Fibroblast of villous mesenchyme (primary cell): ENCODE measurements at regions not wholly inside any gene's neighbourhood (a gene's known extent, or its start where the extent isn't known, plus 50 kb on each side); places are given as distances from the start of the nearest gene placed in this dataset.
A peak's percentile ranks its signal among the peaks of the same experiment; 100 is the strongest.

Source experiments
- DNase-seq: peaks from one replicate; pipeline ENCODE4 v3.0.0-alpha.2; 2010; ENCODE audit warnings: low read depth
- H3K4me3 ChIP-seq: 2 replicates; pipeline ENCODE4 v1.5.1; 2011; ENCODE audit warnings: low read depth, mild to moderate bottlenecking, low read length
- CTCF ChIP-seq: IDR thresholded peaks from 2 replicates; pipeline ENCODE4 v1.5.1; 2012; ENCODE audit warnings: low read depth, mild to moderate bottlenecking, low read length; ENCODE audit not compliant: insufficient read depth

GRCh38 chr9:110025551-110026170 is 182.3 kb downstream of the C9orf152 start:
- no peak for DNase-seq
- no peak for TF ChIP-seq CTCF
- H3K4me3 ChIP-seq = no peak overlapping the region

DNA sequence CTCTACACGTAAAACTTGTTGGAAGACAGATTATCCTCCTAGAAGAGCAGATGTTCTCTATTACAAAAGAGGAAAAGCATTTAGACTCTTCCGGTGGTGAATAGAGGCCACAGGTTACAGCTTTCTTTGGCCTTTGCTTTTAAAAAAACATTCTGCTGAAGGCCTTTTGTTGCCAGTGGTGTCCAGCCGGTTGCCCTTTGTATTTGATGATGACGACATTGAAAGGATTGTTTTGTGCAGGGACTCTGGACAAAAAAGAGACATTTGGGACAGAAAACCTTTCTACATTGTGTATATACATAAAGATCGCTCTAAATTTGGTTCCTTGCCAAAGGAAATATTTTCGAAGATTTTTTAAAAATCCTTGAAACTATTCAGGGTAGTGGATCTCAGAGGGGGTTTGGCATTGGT is 180.3 kb downstream of the C9orf152 start:
- no peak for TF ChIP-seq CTCF
- no peak overlapping the region for H3K4me3 ChIP-seq
- peak; percentile 86 for DNase-seq

DNA sequence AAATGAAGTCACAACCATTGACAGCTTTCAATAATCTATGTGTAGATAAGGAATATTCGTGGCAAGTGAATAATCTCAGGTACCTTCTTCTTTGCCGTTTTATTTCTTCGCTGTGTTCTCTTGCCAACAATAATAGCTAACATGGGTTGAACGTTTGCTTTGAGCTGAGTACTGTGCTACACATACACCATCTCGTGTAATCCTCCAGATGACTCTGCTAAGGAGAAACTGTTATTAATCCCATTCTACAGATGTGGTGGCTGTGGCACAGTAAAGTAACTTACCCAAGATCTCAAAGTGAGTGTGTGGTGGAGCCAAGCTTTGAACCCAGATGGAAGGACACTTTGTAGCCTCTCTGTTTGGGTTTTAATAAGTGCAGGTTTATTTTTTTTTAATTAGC is 179.7 kb downstream of the C9orf152 start:
- TF ChIP-seq CTCF = no peak
- H3K4me3 ChIP-seq = no peak overlapping the region
- no peak for DNase-seq

DNA sequence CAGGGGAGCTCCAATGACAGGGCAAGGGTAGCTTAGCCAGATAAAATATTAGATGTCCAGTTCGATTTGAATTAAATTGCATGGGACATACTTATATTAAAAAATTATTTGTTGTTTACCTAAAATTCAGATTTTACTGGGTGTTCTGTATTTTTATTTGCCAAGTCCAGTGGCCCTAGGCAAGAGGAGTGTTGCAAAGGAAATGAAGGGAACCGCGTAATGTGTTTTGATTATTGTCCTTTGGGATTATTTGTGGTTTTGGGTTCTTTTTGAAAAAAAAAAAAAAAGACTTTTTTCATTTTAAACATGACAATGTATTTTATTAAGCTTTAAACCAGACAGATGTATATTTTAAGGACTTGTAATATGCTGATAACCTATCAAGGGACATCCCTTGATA is 179.3 kb downstream of the C9orf152 start:
- DNase-seq = peak; percentile 50
- TF ChIP-seq CTCF = no peak
- H3K4me3 ChIP-seq = no peak overlapping the region

GRCh38 chr9:110029429-110029955 is 178.5 kb downstream of the C9orf152 start:
- no peak overlapping the region for H3K4me3 ChIP-seq
- DNase-seq = peak; percentile 98
- TF ChIP-seq CTCF = no peak

DNA sequence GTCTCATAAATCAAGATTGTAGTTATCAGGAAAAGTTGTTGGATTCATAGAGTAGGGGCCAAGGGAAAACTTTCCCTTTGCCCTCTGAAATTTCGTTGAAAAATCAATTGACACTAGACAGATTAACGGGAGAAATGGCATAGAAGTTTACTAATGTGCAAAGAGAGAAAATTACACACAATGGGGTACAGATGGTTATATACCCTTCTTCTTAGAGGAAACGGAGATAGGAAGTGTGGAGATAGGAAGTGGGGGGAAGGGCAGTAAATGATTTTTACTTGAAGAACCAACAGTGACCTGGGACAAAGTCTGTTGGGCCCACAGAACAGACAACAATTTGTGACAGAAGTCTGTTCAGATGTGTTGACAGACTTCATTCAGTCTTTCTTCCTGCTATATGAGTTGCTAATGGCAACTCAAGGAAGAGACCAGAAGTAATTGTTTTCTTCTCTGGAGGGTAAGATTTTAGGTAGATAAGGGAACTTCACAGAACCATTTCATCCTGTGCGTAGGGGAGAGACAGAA is 177.9 kb downstream of the C9orf152 start:
- no peak for DNase-seq
- no peak for TF ChIP-seq CTCF
- no peak overlapping the region for H3K4me3 ChIP-seq

GRCh38 chr9:110030632-110031031 is 177.3 kb downstream of the C9orf152 start:
- no peak for TF ChIP-seq CTCF
- no peak overlapping the region for H3K4me3 ChIP-seq
- peak; percentile 47 for DNase-seq
